Skin of body (tissue), 1 donor: ENCODE measurements at regions not wholly inside any gene's neighbourhood (a gene's known extent, or its start where the extent isn't known, plus 50 kb on each side); places are given as distances from the start of the nearest gene placed in this dataset.
"Not testable (repeated sequence)": the region's sequence is repeated elsewhere in the genome, so short reads cannot be mapped to it uniquely, and the experiment has no call there.

Source experiments
- DNase-seq: peaks from one replicate; lab custom pipeline; 2025; lab: John Stamatoyannopoulos, UW

- DNase-seq: no peak
These were observed 937.1 kb downstream of the TSN start for GRCh38 chr2:122692400-122693083.

GRCh38 chr2:122697415-122697814 lies 942.0 kb downstream of the TSN start:
- DNase-seq: no peak

DNA sequence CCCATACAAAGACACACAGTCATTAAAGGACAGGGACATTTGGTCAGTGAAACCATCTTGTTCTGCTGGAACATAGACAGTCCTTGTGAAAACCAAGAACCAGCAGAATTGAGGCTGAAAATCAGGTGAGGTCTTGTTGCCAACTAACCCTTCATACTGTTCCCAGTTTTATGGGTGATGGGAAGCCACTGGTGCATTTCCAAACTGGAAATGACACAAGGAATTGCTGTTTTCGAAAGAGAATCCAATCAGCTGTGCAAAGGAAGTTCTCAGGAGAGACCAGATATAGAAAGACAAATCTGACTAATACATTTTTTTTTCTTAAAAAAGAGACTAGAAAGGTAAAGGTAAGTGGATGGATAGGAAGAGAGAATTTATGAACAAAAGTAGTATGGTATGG lies 948.2 kb downstream of the TSN start:
- no peak for DNase-seq

- DNase-seq: no peak
These were observed 948.7 kb downstream of the TSN start for GRCh38 chr2:122704109-122704563.

DNA sequence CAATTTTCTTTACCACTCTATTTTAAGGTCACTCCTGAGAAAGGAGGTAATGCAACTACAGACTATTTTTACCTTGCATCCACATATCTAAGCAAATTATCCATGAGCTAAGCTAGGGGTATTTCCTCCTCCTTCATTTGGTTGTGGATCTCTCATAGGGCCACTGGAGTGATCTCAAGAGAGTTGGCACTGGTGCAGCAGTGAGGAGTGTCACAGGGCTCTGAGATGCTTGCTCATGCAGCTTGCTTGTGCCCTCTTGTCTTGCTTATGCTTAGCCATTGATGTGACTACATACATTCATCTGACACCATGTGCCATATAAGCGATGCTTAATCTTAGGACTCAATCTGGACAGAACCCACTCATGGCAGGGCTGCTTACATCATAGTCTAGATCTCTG lies 950.3 kb downstream of the TSN start:
- no peak for DNase-seq

- DNase-seq: no peak
These were observed 951.3 kb downstream of the TSN start for GRCh38 chr2:122706757-122707223.

- DNase-seq: no peak
These were observed 951.9 kb downstream of the TSN start for GRCh38 chr2:122707224-122707824.

DNA sequence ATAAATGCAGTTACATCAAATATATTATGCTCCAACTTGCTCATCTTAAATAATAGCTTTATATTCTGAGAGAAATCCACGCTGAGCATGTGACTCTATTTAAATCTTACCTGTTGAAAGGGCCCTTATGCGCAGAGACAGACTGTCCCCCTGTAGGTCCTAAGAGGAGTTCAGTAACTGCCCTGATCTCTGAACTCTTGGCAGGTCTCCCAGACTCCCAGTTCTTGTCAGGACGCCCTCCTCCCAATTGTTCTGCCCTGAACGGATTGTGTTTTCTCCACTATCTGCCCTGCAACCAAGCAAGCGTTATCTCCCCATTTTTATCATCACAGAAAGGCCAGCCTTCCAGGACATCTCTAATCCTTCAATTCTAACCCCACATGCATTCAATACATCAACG lies 954.6 kb downstream of the TSN start:
- no peak for DNase-seq

DNA sequence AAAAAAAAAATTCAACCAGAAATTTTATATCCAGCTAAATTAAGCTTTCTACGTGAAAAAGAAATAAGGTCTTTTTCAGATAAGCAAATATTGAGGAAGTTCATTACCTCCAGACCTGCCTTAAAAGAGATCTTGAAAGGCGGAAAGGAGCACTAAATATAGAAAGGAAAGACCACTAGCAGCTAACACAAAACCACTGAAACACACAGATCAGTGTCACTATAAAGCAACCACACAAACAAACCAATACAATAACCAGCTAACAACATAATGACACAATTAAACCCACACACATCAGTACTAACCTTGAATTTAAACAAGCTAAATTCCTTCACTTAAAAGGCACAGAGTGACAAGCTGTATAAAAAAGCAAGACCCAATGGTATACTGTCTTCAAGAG lies 958.3 kb downstream of the TSN start:
- no peak for DNase-seq

GRCh38 chr2:122720822-122721221 lies 965.4 kb downstream of the TSN start:
- DNase-seq: not testable (repeated sequence)

GRCh38 chr2:122734766-122735424 lies 979.4 kb downstream of the TSN start:
- no peak for DNase-seq

- no peak for DNase-seq
These were observed 980.8 kb downstream of the TSN start for GRCh38 chr2:122736279-122736678.

DNA sequence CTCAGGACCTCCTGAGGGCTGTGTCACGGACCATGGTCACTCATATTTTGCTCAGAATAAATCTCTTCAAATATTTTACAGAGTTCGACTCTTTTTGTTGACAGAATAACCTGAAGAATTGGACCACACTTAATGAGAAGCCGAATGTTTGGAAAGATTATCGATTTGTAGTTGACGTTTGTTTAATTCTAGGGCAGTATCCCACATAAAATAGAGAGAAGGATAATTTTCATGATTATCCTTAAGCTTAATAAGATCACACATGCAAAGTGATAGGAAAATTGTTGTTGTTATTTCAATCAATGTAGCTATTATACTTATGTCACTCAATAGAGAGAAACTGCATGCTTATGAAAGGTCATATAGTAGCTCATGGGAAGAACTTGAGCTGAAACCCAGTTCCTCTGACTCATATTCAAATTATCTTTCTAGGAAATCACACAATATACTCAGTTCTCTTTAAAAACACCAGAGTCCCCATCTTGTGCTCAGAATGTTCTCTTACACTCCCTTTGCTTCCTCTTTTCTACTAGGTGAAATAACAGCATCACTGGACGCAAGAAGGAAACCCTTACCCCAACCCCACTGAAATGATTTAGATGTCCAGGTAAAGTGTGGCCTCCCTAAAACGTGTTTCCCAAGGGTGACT lies 982.1 kb downstream of the TSN start:
- DNase-seq: no peak

DNA sequence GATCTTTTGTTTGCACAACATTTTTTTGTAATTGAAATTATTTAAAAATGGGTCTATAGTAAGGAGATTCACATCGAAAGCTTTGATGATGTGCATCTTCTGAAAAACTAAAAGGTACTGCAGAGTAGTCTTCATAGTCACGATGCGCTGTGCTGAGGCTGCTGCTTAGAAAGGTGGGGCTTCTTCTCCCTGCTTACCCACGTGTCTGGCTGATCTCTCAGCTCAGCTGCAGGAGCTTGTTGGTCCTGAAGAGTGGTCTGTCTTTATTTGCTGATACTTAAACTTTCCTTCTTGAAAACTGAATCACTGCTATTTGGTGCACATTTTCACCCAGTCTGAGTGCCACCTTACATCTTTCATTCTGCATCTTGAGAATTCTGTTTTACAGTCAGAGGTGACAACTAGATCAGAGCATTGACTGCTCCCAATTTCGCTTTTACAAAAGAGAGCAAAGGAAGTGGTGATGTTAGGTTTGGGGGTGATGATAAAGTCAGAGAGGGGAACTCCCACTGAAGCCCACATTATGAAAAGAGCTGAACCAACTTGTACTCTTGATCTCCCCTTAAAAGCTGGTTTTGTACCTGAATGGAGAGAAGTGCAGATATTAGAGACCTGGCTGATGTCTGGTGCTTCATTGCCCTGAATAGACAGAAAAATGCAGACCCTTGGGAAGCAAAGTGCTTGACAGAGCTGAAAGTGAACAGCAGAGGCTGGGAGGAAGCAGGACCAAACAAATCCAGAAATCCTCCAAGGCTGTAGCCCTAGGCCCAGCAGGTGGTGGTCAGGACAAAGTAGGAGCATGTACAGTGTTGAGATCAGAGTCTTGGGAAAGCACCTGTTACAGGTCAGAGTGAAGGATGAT lies 984.5 kb downstream of the TSN start:
- DNase-seq: no peak

DNA sequence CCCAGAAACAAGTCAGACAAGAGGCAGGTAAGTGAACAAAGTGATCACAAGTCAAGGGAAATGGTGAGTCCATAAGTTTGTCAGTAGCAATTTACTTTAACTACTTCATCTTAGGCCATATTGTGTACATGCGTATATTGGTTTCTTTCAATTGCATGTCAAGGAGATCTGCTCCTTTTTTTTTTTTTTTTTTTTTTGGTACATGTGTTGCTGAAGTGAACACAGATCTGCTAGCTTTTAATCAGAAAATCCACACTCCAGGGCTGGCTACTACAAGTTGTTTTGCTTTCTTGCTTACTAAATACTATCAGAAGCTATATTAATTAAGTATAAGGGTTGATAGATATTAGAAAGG lies 985.1 kb downstream of the TSN start:
- DNase-seq: no peak

DNA sequence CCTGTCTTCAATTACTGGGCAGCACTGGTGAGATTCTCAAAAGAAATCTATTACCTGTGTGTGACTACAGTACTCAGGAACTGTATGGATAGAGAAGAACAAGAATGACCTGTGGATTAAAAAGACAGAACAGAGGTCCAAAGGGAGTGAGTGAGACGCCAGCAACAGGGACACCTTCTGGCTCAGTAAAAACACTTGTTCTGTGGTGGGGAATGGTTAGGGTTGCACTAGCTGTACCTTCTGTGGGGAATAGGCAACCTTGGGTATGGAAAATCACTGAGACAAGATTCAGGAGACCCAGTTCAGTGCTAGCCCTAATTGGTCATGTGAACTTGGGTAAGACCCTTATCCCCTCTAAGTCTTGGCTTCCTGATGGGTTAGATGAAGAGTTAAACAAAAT lies 986.0 kb downstream of the TSN start:
- DNase-seq: no peak

DNA sequence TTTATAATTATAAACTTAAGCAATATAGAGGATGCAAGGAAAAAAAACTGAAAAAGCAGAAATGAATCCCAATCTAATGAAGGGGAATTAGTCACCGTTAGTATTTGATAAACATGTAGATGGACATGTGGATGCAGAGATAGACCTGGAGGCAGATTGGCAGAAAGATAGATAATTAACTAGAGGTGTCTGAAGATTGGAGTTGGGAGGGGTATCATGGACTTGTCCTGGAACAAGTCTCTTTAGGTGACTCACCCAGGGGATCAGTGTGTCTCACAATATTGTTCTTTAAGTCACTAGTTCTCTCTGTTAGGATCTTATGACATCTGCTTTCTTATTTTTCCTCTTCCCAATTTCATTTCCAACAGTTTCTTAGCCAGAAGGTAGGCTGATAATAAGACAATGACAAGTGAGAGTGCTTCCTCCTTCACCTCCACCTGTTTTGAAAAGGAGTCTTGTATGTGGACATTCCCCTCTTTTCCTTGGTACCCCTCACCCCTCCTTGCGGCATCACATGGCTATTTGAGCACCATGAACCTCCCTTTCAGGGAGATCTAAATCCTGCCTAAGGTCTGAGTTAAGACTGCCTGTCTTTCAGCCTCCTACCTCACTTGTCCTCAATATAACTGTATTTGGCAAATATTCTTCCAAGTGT lies 987.7 kb downstream of the TSN start:
- no peak for DNase-seq

- DNase-seq: no peak
These were observed 990.2 kb downstream of the TSN start for GRCh38 chr2:122745603-122746002.

GRCh38 chr2:122747670-122748069 lies 992.2 kb downstream of the TSN start:
- no peak for DNase-seq

GRCh38 chr2:122748552-122749011 lies 993.1 kb downstream of the TSN start:
- peak; percentile 18 for DNase-seq

GRCh38 chr2:122749405-122749804 lies 994.0 kb downstream of the TSN start:
- no peak for DNase-seq
